ENCODE measurements at regions not wholly inside any gene's neighbourhood (a gene's known extent, or its start where the extent isn't known, plus 50 kb on each side); places are given as distances from the start of the nearest gene placed in this dataset.

DNA sequence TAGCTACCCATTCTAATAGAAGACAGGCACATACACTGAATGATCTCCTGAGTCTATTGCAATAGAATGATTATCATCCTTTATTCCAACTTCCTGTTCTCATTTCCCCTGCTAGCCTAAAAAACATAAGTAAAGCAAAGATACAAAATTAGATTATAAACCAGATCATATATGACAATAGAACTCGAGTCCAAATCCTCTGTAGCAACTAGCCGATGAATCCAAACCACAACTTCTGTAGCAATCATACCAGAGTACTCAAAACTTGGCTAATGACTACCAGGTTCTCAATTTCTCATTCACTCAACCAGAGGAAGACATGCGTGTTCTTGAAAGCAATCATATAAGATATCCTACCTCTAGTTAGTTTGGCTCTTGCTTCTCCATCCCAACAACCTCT lies 622.1 kb downstream of the PSAT1 start:
- TF ChIP-seq, protein P1, sequence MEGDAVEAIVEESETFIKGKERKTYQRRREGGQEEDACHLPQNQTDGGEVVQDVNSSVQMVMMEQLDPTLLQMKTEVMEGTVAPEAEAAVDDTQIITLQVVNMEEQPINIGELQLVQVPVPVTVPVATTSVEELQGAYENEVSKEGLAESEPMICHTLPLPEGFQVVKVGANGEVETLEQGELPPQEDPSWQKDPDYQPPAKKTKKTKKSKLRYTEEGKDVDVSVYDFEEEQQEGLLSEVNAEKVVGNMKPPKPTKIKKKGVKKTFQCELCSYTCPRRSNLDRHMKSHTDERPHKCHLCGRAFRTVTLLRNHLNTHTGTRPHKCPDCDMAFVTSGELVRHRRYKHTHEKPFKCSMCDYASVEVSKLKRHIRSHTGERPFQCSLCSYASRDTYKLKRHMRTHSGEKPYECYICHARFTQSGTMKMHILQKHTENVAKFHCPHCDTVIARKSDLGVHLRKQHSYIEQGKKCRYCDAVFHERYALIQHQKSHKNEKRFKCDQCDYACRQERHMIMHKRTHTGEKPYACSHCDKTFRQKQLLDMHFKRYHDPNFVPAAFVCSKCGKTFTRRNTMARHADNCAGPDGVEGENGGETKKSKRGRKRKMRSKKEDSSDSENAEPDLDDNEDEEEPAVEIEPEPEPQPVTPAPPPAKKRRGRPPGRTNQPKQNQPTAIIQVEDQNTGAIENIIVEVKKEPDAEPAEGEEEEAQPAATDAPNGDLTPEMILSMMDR (IDR thresholded peaks at IDR 0.05): no peak
- H3K27me3 ChIP-seq: no peaks in the 10 kb centered on the region
- peaks cover 0 to 6% (median 0%) of the 10 kb centered on the region in 3 donors for H3K9me3 ChIP-seq
- intact Hi-C loops (cut with DNase I; ENCODE audit: low total_unique reads): no loop called here
- H3K4me3 ChIP-seq: no peak overlapping the region
- H3K36me3 ChIP-seq: no peaks in the 10 kb centered on the region
- no peak for DNase-seq
- H3K27ac ChIP-seq: no peak overlapping the region
- H3K4me1 ChIP-seq: no peaks in the 10 kb centered on the region

DNA sequence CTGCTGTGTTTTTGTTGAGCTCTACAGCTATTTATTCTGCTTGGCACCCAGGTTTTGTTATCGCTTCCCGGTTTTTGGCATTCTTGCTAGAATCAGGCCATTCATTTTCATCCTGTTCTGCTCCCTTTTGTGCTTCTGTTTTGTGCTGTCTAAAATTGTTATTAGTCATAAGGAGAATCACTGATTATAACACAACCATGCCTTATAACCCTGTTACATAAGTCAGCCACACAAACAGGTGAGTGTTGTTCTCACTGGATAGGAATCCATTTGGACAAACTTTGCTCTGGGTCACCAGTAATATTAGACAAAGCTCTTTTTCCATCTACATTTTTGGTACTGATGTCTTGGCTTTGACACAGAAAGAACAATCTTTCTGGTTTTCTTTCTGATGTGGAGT lies 622.8 kb downstream of the PSAT1 start:
- Histone ChIP-seq H3K4me3 (no peak overlapping the region), H3K27me3 (no peaks in the 10 kb centered on the region), H3K36me3 (no peaks in the 10 kb centered on the region), H3K4me1 (no peaks in the 10 kb centered on the region), H3K9me3 (peaks cover 0 to 6% (median 0%) of the 10 kb centered on the region in 3 donors), H3K27ac (no peak overlapping the region)
- DNase-seq: no peak
- TF ChIP-seq, protein P1 (IDR thresholded peaks at IDR 0.05): no peak
- intact Hi-C loops (cut with DNase I; ENCODE audit: low total_unique reads): no loop called here

DNA sequence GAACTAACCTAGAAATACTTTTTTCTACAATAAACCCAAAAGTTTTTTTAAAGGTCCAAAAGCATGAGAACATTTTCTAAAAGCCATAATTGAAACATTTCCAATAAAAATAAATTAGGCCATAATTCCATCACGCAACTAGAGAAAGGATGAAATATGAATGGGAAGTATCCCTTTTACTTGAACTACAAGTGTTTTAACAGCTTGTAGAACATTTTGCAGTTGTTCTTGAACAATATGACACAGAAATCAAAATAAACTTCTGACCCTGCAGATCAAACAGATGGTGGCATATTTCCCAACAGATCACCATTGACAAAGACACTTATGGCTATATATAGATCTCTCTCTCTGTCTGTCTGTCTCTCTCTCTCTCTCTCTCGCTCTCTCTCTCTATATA lies 624.4 kb downstream of the PSAT1 start:
- no peaks in the 10 kb centered on the region for H3K4me1 ChIP-seq
- no peak for DNase-seq

DNA sequence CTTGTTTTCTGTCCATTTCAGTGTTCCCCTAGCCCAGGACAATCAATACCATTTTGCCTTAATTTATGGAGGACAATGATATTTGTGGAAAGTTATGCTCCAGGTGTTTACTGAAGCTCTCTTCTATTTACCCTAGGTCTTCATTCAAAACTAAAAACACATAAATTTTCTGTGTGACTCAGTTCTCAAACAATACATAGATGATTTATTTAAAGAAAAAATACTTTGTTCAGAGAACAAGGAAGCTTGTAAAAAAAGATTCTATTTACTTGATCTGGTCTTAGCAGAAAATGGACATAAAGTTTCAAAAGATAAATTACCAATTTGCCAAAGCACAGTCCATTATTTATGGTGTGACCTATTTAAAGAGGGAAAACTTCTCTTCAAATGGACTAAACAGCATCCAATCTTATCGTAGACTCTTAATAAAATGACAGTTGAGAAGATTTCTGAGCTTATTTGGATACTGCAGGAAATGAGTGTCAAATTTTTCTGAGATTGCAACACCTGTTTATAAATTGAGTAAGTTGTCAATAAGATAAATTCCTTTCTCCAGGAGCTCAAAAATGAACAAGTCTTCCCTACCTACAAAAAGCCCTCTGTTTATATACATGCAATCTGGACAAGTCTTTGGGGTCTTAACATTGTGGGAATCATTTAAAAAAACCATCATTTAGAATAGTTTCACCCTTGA lies 627.2 kb downstream of the PSAT1 start:
- Histone ChIP-seq H3K27ac (no peak overlapping the region), H3K9me3 (no peaks in the 10 kb centered on the region), H3K27me3 (no peaks in the 10 kb centered on the region), H3K4me3 (no peak overlapping the region), H3K4me1 (no peaks in the 10 kb centered on the region), H3K36me3 (no peaks in the 10 kb centered on the region)
- no peak for DNase-seq
- TF ChIP-seq, protein P1 (IDR thresholded peaks at IDR 0.05): no peak
- intact Hi-C loops (cut with DNase I; ENCODE audit: low total_unique reads): no loop called here

More for the DNA sequence above, 624.4 kb downstream of the PSAT1 start:
- H3K27ac ChIP-seq: no peak overlapping the region
- TF ChIP-seq, protein P1 (IDR thresholded peaks at IDR 0.05): no peak
- intact Hi-C loops (cut with DNase I; ENCODE audit: low total_unique reads): no loop called here
- no peaks in the 10 kb centered on the region for H3K27me3 ChIP-seq
- peaks cover 0 to 6% (median 0%) of the 10 kb centered on the region in 3 donors for H3K9me3 ChIP-seq
- no peaks in the 10 kb centered on the region for H3K36me3 ChIP-seq
- H3K4me3 ChIP-seq: no peak overlapping the region

DNA sequence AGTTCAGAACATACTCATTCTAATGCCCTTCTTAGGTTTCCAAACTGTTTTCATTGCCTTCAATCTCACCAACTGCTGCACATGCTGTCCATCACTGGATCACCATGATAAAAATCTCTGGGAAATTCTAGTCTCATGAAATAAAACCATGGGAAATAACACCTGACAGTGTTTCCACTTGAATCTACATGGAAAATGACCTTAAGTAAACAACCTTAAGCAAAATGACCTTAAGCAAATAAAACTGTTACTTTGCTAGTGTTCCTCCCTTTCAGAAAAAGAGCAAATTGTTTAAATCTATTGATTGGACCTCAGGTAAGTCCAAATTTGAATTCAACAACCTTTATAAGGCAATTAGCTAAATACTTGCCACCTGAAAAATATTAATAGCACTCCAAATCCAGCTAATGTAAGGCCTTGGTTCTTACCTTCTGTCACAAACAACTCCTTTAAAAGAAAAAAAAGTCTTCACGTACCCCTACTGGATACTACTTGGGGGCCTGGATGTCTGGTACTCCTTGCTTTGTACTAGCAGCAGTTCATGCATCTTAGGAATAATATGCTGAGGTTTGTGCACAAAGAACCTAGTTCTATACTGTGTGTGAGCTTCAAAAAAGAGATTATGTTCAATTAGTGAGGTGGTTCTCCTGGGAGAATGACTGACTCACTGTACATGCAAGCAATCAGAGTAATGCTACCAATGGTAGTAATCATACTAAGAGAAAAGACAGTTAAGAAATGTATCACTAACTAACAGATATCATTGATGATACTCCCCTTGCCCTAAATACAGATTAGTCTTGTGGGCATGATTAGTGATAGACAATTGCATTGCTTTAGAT lies 630.4 kb downstream of the PSAT1 start:
- TF ChIP-seq, protein P1 (IDR thresholded peaks at IDR 0.05): no peak
- DNase-seq: no peak
- H3K27ac ChIP-seq: no peak overlapping the region
- no peaks in the 10 kb centered on the region for H3K4me1 ChIP-seq
- no peaks in the 10 kb centered on the region for H3K36me3 ChIP-seq
- H3K9me3 ChIP-seq: no peaks in the 10 kb centered on the region
- H3K4me3 ChIP-seq: no peak overlapping the region
- no peaks in the 10 kb centered on the region for H3K27me3 ChIP-seq
- intact Hi-C loops (cut with DNase I; ENCODE audit: low total_unique reads): no loop called here
